Stimulated activated CD4-positive, alpha-beta T cell treated with anti-CD3 and anti-CD28 coated beads, Interleukin-15, amount 100 ng/mL, for 1 hour (primary cell): ENCODE measurements at regions not wholly inside any gene's neighbourhood (a gene's known extent, or its start where the extent isn't known, plus 50 kb on each side); places are given as distances from the start of the nearest gene placed in this dataset.

Experiments used
- DNase-seq, 2 donors: peaks; one replicate each; pipeline ENCODE4 v3.0.0-alpha.2; 2020; ENCODE audit warnings: low read depth in 1 of 2, low spot score in 1 of 2

DNA sequence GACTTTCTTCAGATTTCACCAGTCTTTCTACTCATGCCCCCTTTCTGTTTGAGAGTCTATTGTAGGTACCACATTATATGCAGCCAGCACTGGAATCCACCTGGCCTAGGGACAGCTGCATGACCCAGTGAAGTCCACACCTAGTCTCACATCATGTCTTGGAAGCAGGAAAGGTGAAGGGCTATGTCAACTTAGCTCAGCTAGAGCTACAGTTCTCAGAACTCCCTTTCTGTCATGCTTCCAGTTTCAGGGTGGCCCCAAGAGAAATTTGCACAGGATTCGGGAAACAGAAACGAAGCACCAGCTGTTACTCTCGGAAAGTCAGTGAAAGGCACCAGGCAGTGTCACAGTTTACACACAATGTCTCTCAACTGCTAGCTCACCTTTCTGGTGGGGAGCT, 51.6 kb upstream of the NLRP1 start:
- no peak for DNase-seq

DNA sequence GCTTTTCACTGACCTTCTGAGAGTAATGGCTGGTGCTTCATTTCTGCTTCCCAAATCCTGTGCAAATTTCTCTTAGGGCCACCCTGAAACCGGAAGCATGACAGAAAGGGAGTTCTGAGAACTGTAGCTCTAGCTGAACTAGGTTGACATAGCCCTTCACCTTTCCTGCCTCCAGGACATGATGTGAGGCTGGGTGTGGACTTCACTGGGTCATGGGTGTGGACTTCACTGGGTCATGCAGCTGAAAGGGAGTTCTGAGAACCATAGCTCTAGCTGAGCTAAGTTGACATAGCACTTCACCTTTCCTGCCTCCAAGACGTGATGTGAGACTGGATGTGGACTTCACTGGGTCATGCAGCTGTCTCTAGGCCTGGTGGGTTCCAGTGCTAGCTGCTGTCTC, 54.3 kb upstream of the NLRP1 start:
- no peak for DNase-seq

DNA sequence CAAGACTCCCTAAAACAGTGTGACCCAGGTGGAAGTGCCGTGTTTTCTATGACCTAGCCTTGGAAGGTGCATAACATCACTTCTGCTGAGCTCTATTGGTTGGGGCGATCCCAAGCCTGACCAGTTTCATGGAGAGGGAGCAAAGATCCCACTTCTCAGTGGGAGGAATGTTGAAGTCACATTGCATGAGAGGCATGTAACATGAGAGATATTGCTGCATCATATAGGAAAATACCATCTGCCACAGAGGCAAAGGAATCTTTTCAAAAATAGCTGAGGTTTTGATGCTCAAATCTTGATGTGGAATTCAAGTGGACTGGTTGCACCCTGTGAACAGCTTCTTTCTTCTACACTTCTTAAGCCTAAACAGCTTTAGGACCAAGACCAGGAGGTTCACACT, 56.4 kb upstream of the NLRP1 start:
- no peak for DNase-seq

DNA sequence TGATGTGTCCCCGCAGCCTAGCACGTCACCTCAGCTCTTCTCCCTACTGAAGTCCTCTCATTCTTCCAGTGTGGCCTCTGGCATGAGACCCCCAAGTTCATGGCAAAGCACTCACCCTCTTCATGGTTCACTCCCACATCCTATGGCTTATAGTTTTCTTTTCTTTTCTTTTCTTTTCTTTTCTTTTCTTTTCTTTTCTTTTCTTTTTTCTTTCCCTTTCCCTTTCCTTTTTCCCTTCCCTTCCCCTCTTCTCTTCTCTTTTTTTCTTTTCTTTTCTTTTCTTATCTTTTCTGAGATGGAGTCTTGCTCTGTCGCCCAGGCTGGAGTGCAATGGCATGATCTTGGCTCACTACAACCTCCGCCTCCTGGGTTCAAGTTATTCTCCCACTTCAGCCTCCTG, 58.4 kb upstream of the NLRP1 start:
- no peak for DNase-seq

DNA sequence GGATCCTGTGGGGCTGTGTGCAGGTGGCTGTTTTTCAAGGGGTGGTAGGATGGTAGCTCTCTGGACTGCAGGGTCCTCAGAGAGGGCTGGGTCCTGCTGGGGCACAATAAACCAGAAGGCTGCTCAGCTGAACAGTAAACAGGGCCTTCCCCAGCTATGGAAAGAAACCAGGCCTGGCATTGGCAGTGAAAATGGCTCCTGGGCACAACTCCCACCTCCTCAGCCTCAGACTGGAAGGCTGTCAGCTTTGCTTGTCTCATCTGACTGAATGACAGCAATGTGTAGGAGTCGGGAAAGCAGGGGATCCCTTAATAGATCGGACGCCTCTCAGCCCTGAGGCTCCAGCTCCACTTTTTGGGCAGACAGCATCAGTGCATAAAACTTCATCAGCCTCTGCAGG, 59.8 kb upstream of the NLRP1 start:
- DNase-seq: no peak

DNA sequence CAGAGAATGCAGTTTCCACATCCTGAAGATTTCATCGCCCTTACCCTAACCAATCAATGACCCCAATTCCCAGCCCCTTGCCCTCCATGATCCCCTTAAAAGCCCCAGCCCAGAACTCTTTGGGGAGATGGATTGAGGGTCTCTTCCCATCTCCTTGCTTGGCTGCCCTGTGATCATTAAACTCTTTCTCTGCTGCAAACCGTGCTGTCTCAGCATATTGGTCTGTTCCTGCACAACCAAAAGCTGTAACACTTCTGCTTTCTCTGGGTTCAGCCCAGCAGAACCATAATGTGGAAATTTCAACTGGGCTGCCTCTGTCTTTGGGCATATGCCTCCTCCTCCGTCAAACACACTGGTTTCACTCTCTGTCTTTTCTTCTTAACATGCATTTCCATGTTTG, 67.0 kb upstream of the NLRP1 start:
- DNase-seq: no peak

DNA sequence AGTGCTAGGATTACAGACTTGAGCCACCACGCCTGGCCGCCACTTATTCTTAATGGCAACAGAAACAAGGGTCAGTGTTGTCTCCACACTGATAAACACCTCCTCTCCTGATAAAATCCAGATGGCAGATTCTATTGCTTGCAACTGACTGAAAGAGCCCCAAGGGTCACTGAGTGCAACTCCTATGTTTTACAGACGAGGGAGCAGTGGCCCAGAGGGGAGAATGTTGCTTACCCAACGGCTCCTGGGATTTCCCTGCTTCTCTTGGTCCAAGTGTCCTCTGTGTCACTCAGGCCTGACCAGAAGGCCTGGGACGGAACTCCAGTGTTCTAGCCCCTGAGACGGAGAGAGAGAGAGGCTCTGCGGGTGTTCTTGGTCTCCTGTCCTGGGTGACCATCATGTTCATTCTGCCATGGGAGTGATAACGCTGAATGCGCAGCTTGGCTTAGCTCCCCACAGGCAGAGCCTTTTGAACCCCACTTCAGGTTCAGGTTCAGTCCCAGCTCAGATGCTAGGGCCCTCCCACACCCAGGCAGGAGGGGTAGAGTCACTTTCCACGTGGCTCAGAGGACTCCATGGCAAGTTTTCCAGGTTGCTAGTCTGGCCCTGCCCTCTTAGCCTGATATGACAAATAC, 77.3 kb upstream of the NLRP1 start:
- DNase-seq: no peak

DNA sequence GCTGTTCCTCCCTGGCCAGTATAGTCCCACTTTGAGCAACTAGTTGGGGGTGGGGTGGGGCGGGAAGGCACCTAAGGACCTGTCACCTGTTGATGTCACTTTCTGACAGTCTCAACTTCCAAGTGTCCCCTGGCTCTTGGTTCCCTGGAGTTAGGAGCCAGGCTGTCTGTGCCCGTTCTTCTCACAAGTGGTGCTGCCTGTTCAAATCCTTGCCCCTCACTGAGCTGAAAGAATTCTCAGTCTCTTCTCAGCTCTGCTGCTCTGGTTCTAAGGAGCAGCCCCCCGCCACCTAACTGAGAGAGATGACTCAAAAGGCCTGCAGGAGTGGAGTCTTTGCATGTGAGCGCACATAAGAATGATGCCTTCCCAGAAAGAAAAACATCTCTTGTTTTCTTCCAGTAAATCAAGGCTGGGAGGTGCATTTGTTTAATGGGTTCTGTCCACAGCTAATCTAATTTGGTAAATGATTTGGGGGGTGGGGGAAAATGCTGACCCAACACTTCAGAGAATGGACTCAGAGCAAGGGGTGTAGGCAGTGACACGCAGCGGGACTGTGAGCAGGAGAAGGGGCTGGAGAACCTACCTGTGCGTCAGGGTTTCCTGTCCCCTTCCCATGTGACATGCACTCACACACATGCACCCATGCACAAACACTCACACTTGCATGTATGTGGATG, 78.2 kb upstream of the NLRP1 start:
- DNase-seq: no peak

DNA sequence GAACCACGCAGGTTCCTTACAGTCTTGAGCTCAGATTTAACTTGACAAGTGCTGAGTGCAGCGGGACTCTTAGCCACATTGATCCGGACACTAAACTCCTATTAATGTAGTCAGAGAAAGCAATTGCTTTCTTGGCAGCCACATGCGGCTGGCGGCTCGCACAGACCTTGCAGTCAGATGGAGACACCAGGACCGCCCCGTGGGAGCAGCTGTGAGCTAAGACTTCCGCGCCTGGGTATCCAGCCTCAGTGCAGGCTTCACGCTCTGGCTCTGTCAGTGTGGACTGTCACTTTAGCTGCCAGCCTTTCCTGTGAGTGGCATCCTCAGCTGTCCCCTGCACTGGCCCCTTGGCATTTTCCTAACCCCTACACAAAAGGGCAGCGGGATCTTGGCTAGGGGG, 80.9 kb upstream of the NLRP1 start:
- no peak for DNase-seq

DNA sequence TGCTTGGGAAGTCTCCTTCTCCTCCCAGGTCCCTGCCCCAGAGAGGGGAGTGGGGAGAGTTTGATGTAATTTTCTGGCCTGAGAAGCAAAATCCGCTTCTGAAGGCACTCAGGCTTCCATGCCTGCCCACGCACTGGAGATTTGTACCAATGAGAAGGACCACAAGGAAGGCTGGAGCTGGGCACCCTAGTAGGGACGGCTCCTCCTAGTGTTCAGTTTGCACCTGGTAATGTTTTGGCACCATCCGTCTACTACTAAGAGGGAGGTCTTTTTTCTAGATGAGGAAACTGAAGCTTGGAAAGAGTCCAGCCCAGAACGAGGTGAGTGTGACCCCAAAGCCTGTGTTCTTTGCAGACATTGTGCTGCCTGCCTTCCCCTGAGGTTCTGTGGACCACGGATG, 83.6 kb upstream of the NLRP1 start:
- DNase-seq: no peak

DNA sequence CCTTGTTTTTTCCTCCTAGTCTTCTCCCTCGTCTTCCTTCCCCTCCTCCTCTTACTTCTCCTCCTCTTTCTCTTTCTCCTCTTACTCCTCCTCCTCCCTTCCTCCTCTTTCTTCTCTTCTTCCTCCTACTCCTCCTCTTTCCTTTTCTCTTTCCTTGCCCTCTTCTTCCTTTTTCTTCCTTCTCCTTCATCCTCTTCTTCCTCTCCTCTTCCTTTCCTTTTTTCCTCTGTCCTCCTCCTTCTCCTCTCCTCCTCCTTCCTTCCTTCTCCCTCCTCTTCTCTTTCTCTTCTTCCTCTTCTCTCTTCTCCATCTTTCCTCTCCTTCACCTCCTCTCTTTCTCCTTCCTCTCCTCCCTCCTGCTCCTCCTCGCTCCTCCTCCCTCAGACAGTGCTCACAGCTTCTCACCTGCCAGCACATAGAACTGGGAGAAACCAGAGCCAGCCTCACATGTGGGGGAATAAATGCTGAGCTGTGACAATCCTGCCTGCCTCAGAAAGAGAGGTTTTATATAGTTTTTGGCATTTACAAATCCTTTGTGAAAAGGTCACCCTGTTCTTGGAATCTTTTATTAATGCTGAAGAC, 84.3 kb upstream of the NLRP1 start:
- no peak for DNase-seq

DNA sequence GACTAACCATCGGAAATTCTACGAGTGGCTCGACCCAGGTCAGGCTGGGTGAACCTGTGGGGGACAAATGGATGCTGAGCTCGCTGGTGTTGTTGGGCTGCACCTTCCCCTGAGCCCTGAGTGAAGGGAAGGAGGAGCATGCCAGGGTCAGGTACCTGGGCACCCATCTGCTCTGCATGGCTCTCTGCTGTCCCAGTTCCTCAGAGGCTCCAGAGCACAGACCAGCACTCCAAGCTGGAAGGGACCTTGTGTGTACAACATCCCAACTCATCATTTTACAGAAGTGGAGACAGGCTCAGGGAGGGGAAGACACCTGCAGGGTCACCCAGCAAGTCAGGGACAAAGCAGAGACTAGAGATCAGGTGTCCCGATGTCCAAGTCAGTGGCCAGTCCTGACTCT, 84.9 kb upstream of the NLRP1 start:
- DNase-seq: no peak

DNA sequence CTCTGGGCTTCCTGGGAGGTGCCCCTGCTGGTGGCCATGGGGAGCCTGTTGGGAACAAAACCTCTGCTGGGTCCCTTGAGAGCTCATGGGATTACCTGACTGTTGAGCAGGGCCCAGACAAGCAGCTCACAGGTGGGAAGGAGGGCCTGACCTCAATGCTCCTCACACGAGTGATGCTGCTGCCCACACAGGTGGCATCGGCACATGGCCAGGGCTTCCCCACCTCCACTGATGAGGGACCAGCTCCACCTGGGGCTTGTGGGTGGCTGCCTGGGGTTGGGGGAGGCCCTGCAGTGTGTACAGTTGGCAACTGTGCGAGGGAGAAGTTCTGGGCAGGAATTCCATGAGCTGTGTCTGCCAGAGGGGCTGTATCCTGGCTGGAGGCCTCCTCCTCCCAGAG, 87.8 kb upstream of the NLRP1 start:
- DNase-seq: no peak

DNA sequence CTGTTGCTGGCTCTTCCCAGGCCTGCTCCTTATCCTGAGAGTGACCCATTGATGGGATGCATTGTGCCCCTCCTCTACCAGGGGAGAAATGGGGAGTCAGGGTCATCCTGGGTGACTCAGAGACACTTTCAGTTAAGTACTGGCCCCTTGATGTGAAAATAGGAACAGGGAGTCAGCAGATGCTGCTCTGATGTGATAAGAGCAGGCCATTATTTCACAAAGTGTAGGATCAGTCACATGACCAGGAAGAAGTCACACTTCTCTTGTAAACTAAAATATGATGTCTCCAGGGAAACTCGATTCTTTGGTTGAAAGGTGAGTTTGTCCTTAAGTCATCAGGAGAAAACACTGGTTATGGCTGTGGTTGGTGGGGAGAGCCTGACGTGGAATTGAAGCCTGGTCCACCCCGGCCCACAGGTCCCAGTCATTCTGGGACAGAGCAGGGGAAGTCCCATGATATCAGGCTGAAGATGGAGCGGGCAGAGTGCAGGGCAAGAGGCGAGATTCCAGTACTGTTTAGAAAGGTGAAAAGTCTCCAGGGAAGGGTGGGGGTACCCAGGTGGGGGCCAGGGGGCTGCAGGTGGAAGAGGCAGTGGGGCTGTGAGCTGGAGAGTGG, 88.6 kb upstream of the NLRP1 start:
- no peak for DNase-seq

DNA sequence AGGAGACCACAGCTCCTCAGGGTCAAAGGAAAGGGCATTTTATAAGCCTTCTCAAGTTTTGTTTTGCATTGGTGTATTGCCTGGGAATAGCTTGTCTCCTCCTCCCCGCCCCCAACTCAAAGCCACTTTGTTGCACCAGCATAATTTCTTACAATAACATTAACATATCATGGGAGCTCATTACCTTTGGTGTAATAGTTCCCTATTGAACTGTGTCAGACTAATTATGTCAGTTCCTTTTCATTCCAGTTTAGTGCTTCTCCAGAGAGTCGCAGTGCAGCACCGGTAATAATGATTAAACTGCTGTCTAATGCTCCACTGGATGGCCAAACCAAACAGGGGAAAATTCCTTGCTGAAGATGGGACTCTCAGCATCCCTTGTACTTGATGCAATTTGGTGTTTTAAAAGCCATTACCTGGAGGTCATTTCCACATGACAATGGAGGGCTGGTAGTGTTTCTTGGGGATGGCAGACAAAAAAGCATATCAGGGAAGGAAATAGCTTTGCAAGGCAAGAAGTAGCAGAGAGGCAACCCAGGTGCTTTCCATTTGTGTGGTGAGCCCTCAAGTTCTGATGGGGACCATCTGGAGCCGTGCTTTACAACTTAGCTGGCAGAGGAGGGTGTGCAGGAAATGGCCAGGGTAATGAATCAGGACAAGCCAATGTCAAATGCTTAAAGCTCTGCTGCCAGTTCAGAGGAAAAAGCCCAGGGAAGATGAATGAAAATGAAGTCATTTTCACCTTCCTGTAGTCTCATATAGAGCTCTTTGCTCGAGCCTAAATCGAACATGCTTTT, 91.5 kb upstream of the NLRP1 start:
- DNase-seq: no peak

DNA sequence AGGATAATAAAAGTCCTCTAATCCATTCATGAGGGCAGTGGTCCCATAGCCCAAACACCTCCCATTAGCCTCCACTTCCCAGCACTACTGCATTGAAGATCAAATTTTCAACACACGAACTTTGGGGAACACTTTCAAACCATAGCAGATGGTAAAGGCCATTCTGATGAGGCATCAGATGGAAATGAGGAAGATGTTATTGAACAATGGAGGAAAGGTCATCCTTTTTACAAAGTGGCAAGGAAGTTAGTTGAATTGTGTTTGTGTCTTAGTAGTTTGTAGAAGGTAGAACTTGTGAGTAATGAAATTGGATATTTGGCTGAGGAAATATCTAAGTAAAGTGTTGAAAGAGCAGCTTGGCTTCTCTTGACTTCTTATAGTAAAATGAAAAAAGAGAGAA, 93.3 kb upstream of the NLRP1 start:
- no peak for DNase-seq

DNA sequence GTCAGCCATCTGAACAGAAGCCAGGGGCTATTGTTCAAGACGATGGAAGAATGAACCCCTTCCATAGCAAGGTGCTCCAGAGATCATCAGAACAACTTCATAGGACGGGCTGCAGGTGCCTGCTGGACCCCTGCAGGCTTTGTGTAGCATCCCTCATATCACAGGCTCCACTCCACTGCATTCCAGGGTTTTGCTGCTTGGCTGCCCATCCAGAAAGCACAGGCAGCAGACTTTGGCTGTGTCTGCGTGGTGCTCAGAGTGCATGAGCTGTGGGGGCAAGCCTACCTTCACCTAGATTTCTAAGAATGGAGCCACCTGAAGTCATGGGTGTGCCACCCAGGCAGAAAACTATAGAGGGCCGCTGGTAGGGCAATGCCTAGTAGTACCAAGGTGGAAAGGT, 93.9 kb upstream of the NLRP1 start:
- DNase-seq: no peak

DNA sequence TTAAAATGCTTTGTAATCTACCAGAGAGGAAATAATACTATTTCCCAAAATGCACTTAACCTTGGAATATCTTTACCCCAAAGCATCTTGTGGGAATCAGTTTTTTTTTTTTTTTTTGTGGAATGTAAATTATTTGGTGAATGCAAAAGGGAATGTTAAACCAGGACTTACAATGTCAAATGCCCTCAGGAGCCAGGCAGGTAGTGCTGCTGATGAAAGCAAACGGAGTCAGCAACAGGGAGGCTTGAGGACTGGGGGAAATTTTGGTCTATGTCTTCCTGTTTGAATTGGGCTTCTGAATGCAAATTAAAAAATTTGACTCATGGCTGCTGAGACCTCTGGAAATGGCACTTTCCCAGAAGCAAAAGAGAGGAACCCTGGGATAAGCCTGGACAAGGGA, 96.5 kb upstream of the NLRP1 start:
- DNase-seq: no peak

DNA sequence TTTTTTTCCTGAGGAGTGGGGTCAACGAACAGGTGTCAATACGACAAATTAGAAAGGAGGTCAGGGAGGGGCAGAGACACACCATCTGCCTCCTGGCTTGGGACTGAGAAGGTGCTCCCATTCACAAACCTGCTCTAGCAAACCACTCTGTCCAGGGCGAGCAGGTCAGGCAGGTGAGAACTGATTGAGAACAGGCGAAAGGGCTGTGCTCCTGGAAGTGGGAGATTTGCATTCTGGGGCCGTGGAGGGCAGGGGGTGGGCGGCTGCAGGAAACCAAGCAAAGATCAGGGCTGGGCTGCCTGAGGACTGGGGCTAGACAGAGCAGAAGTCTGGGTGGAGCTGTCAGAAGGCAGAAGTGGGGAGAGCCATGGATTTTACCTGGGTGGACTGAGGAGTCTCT, 98.9 kb upstream of the NLRP1 start:
- no peak for DNase-seq

DNA sequence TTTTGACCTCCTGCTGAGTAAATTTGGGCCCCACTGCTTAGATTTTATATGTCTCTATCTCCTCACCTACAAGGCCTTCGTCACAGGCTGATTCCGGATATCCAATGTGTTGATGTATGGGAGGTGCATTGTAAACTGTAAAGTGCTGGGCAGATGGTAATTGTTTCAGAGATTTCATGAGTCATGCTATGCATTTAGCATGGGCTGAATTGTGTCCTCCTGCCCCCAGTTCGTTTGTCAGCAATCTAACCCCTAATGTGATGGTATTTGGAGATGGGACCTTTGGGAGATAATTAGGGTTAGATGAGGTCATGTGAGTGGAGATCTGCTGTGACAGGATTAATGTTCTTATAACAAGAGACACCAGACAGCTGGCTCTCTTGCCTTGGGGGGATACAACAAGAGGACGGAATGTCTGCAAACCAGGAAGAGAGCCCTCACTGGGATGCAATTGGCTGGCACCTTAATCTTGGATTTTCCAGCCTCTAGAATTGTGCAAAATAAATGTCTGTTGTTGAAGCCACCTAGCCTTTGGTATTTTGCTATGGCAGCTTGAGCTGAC, 101.8 kb upstream of the NLRP1 start:
- DNase-seq: no peak

DNA sequence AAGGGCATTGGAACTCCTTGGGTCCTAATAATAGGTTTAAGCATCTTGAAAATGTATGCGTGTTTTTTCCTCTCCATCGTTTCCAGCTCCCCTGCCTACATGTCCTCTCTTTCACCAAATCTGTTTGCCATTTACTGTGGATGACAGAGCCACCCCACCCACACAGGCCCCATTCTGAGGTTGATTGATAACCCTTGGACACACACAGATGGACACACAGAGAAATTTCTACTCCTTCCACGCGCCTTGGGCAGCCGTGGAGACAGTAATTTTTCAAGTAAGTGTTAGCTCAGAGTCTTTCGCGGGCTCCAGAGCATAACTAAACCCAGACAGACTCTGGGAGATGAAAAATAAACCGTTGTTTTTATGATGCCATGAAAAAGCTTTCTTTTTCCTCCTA, 103.3 kb upstream of the NLRP1 start:
- no peak for DNase-seq
